PC-3 (cell line): ENCODE measurements at regions not wholly inside any gene's neighbourhood (a gene's known extent, or its start where the extent isn't known, plus 50 kb on each side); places are given as distances from the start of the nearest gene placed in this dataset.

ENCODE experiments used
- EZH2phosphoT487 ChIP-seq: fragments of 300-600 bp; sonication (generic); IDR thresholded peaks from 2 replicates; pipeline ENCODE4 v1.6.1; 2018; ENCODE audit warnings: mild to moderate bottlenecking, antibody characterized with exemption, low read length, borderline replicate concordance
- TF ChIP-seq, protein P1 (sequence below): fragments of 300-600 bp; sonication (generic); conservative IDR thresholded peaks from 2 replicates; pipeline ENCODE4 v1.5.1; 2017; ENCODE audit warnings: antibody characterized with exemption, low read depth, mild to moderate bottlenecking, low read length

DNA sequence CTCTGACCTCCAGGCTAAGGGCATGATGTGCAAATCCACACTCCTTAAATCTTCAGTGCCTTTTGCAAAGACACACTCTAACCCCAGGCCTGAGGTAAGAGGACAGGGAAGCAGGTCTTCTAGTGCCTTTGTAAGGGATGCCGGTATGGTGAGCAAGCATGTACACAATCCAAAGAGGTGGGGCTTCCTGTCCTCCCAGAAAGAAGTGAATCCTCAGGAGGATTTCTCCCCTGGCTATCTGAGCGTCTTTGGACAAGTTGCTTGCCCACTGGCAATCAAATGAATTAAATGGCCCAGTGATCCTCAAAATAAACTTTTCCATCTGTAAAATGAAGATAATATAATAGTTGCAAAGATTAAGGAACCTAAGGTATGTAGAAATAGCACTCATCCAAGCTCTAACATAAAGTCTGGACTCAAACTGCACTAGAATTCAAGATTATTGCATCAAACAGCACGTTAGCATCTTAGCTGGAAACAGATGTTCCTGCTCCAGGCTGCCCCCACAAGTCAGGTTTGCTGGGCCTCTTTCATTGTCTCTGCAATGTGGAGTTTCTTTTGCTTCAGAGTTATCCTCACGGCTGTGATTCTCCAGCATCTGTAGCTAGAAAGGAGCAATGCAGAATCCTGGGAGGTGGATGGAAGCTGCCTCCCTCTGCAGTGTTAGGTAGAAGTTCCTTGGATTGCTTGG, 249.6 kb downstream of the TSHZ3 start:
- no peak for TF ChIP-seq EZH2phosphoT487
- TF ChIP-seq, protein P1, sequence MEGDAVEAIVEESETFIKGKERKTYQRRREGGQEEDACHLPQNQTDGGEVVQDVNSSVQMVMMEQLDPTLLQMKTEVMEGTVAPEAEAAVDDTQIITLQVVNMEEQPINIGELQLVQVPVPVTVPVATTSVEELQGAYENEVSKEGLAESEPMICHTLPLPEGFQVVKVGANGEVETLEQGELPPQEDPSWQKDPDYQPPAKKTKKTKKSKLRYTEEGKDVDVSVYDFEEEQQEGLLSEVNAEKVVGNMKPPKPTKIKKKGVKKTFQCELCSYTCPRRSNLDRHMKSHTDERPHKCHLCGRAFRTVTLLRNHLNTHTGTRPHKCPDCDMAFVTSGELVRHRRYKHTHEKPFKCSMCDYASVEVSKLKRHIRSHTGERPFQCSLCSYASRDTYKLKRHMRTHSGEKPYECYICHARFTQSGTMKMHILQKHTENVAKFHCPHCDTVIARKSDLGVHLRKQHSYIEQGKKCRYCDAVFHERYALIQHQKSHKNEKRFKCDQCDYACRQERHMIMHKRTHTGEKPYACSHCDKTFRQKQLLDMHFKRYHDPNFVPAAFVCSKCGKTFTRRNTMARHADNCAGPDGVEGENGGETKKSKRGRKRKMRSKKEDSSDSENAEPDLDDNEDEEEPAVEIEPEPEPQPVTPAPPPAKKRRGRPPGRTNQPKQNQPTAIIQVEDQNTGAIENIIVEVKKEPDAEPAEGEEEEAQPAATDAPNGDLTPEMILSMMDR, result no peak
